SU-DHL-6 (cell line): ENCODE measurements at regions not wholly inside any gene's neighbourhood (a gene's known extent, or its start where the extent isn't known, plus 50 kb on each side); places are given as distances from the start of the nearest gene placed in this dataset.

Experiments
- H2AFZ ChIP-seq: fragments of 200-600 bp; sonication (generic); 2 replicates; pipeline ENCODE4 v1.6.1; 2014; ENCODE audit warnings: low read depth, mild to moderate bottlenecking, moderate library complexity, mixed read lengths, antibody characterized with exemption, low read length; ENCODE audit not compliant: severe bottlenecking
- H3F3A ChIP-seq: fragments of 200-600 bp; shearing (Covaris generic); 2 replicates; pipeline ENCODE4 v1.6.0; 2016; ENCODE audit warnings: antibody characterized with exemption, mild to moderate bottlenecking; ENCODE audit not compliant: insufficient read depth
- H3K27ac ChIP-seq: fragments of 200-600 bp; sonication (generic); 2 replicates; pipeline ENCODE4 v1.5.1; 2016; ENCODE audit warnings: low read depth, mild to moderate bottlenecking, low read length, moderate library complexity, mixed read lengths
- H3K27me3 ChIP-seq: fragments of 200-600 bp; sonication (generic), shearing (Covaris generic); 2 replicates; pipeline ENCODE4 v1.6.0; 2014; ENCODE audit warnings: mild to moderate bottlenecking, low read length
- H3K36me3 ChIP-seq: fragments of 200-600 bp; sonication (generic); 2 replicates; pipeline ENCODE4 v1.6.1; 2014; ENCODE audit warnings: mild to moderate bottlenecking, low read length, mixed read lengths
- H3K4me2 ChIP-seq: fragments of 300-600, 200-600 bp; shearing (Covaris generic), sonication (generic); 2 replicates; pipeline ENCODE4 v1.6.0; 2014; ENCODE audit warnings: low read length, low read depth, mild to moderate bottlenecking; ENCODE audit not compliant: poor library complexity, severe bottlenecking
- H3K4me3 ChIP-seq: fragments of 200-600 bp; sonication (generic); 2 replicates; pipeline ENCODE4 v1.5.1; 2014; ENCODE audit warnings: antibody characterized with exemption, low read length, mild to moderate bottlenecking, mixed read lengths; ENCODE audit not compliant: insufficient read depth, poor library complexity, severe bottlenecking
- H3K79me2 ChIP-seq: fragments of 200-600 bp; sonication (generic); 2 replicates; pipeline ENCODE4 v1.6.1; 2014; ENCODE audit warnings: mild to moderate bottlenecking, low read length, moderate library complexity; ENCODE audit not compliant: insufficient read depth
- H3K9ac ChIP-seq: fragments of 200-600 bp; sonication (generic); 2 replicates; pipeline ENCODE4 v1.7.0; 2014; ENCODE audit warnings: mild to moderate bottlenecking, low read length
- H3K9me2 ChIP-seq: fragments of 200-600 bp; sonication (generic); replicated peaks from 2 replicates; pipeline ENCODE4 v1.6.1; 2014; ENCODE audit warnings: low read length; ENCODE audit not compliant: insufficient read depth
- H3K9me3 ChIP-seq: fragments of 200-600 bp; sonication (generic); 2 replicates; pipeline ENCODE4 v1.6.1; 2014; ENCODE audit warnings: low read length, mixed read lengths; ENCODE audit not compliant: insufficient read depth
- H4K20me1 ChIP-seq: fragments of 200-600 bp; sonication (generic); 2 replicates; pipeline ENCODE4 v1.6.1; 2014; ENCODE audit warnings: low read depth, mild to moderate bottlenecking, antibody characterized with exemption, low read length, moderate library complexity, mixed read lengths
- CTCF ChIP-seq: fragments of 200-600 bp; sonication (generic); IDR thresholded peaks from one replicate; pipeline ENCODE4 v1.5.1; 2017; ENCODE audit warnings: antibody characterized with exemption, mild to moderate bottlenecking, low read length, moderate library complexity; ENCODE audit not compliant: insufficient read depth, poor library complexity, severe bottlenecking
- EZH2phosphoT487 ChIP-seq: fragments of 200-600 bp; sonication (generic), shearing (Covaris generic); conservative IDR thresholded peaks from 2 replicates; pipeline ENCODE4 v1.6.1; 2018; ENCODE audit warnings: mild to moderate bottlenecking, antibody characterized with exemption, low read length, moderate library complexity, mixed read lengths

- H3K9me3 ChIP-seq = no peaks in the 10 kb centered on the region
- no peak overlapping the region for H3K27ac ChIP-seq
- no peaks in the 10 kb centered on the region for H3K9me2 ChIP-seq
- H4K20me1 ChIP-seq = no peaks in the 10 kb centered on the region
- no peak overlapping the region for H3K4me3 ChIP-seq
- no peak overlapping the region for H3K4me2 ChIP-seq
- no peaks in the 10 kb centered on the region for H3K27me3 ChIP-seq
- H2AFZ ChIP-seq = no peak overlapping the region
- H3F3A ChIP-seq = no peaks in the 10 kb centered on the region
- TF ChIP-seq CTCF = no peak
- TF ChIP-seq EZH2phosphoT487 = no peak
- H3K36me3 ChIP-seq = no peaks in the 10 kb centered on the region
- no peak overlapping the region for H3K9ac ChIP-seq
- H3K79me2 ChIP-seq = no peaks in the 10 kb centered on the region
These were observed 226.2 kb downstream of the TTLL2 start for GRCh38 chr6:167550941-167551627.

GRCh38 chr6:167551628-167552257 lies 226.9 kb downstream of the TTLL2 start:
- Histone ChIP-seq H2AFZ (no peak overlapping the region), H3K9ac (no peak overlapping the region), H4K20me1 (no peaks in the 10 kb centered on the region), H3K9me3 (no peaks in the 10 kb centered on the region), H3K79me2 (no peaks in the 10 kb centered on the region), H3K4me2 (no peak overlapping the region), H3K4me3 (no peak overlapping the region), H3K27ac (no peak overlapping the region), H3F3A (no peaks in the 10 kb centered on the region), H3K27me3 (no peaks in the 10 kb centered on the region), H3K9me2 (no peaks in the 10 kb centered on the region), H3K36me3 (no peaks in the 10 kb centered on the region)
- TF ChIP-seq EZH2phosphoT487 (no peak), CTCF (no peak)

GRCh38 chr6:167552258-167552630 lies 227.4 kb downstream of the TTLL2 start:
- H3K36me3 ChIP-seq = no peaks in the 10 kb centered on the region
- no peaks in the 10 kb centered on the region for H3K27me3 ChIP-seq
- H3K79me2 ChIP-seq = no peaks in the 10 kb centered on the region
- no peak overlapping the region for H3K4me2 ChIP-seq
- no peak overlapping the region for H2AFZ ChIP-seq
- H4K20me1 ChIP-seq = no peaks in the 10 kb centered on the region
- TF ChIP-seq EZH2phosphoT487 (no peak), CTCF (no peak)
- H3K9me2 ChIP-seq = no peaks in the 10 kb centered on the region
- no peak overlapping the region for H3K4me3 ChIP-seq
- no peaks in the 10 kb centered on the region for H3K9me3 ChIP-seq
- H3K9ac ChIP-seq = no peak overlapping the region
- no peak overlapping the region for H3K27ac ChIP-seq
- no peaks in the 10 kb centered on the region for H3F3A ChIP-seq
